Fibroblast of pulmonary artery (primary cell): ENCODE measurements at regions not wholly inside any gene's neighbourhood (a gene's known extent, or its start where the extent isn't known, plus 50 kb on each side); places are given as distances from the start of the nearest gene placed in this dataset.

Source experiments
- DNase-seq: peaks from one replicate; pipeline ENCODE4 v3.0.0-alpha.2; 2010; ENCODE audit warnings: low read depth
- H3K4me3 ChIP-seq: replicated peaks from 2 replicates; pipeline ENCODE4 v1.5.1; 2011; ENCODE audit warnings: low read depth, mild to moderate bottlenecking, control low read depth, low read length, moderate library complexity
- TF ChIP-seq, protein P1 (sequence below): IDR thresholded peaks from 2 replicates; pipeline ENCODE4 v1.5.1; 2011; ENCODE audit warnings: mild to moderate bottlenecking, control low read depth, low read length, inconsistent platforms; ENCODE audit errors: missing control alignments

DNA sequence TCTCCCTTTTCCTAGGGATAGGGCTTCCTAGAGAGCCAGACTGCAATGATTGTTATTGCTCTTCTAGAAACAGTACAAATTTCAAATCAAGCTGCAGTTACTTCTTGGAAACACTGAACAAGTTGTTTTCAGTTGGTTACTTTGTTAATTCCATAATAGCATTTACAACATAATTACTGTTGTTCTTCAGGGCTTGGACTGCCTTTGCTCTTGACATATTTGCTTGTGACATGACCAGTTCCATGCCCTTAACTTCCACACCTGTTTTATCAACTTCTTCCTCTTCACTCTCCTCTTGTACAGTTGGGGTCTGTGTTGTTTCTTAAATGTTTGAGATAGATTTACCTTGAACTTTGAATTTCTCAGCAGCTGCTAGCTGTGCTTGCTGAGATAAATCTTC, 104.4 kb downstream of the SEC23IP start:
- TF ChIP-seq, protein P1, sequence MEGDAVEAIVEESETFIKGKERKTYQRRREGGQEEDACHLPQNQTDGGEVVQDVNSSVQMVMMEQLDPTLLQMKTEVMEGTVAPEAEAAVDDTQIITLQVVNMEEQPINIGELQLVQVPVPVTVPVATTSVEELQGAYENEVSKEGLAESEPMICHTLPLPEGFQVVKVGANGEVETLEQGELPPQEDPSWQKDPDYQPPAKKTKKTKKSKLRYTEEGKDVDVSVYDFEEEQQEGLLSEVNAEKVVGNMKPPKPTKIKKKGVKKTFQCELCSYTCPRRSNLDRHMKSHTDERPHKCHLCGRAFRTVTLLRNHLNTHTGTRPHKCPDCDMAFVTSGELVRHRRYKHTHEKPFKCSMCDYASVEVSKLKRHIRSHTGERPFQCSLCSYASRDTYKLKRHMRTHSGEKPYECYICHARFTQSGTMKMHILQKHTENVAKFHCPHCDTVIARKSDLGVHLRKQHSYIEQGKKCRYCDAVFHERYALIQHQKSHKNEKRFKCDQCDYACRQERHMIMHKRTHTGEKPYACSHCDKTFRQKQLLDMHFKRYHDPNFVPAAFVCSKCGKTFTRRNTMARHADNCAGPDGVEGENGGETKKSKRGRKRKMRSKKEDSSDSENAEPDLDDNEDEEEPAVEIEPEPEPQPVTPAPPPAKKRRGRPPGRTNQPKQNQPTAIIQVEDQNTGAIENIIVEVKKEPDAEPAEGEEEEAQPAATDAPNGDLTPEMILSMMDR = no peak
- no peak overlapping the region for H3K4me3 ChIP-seq
- DNase-seq = no peak

DNA sequence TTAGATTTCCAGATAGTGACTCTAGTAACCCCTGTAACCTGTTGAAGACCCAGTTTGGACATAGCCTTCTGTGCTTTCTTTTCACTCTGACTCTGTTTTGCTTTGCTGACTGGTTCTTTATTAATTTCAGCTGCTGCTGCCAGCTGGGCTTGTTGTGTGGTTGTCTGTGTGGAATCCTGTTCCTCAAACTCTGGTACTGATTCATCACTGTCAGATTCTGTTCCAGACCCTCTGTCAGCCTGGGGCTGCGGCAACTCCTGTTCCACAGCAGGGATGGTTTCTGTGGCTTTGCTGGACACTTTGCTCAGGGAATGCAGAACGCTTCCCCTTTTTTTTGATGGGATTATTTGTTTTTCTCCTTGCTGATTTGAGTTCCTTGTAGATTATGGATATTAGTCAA, 104.9 kb downstream of the SEC23IP start:
- TF ChIP-seq, protein P1 = no peak
- DNase-seq = no peak
- H3K4me3 ChIP-seq = no peak overlapping the region

DNA sequence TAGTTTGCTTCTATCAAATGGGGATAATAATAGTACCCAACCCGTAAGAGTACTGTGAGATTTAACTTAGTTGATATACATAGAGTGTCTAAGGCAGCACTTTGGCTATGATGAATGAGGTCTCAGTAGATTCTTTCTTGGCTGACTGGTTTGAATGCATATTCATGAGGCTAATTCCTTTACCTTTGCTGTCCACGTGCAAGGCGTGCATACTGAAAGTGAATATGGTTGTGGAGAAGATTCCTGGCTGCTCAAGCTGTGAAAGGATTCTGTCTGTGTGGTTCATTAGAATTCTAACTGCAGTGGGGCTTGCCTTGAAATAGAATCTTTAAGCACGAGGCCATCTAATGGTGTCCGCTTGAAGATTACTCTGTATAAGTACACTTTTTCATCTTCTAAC, 110.3 kb downstream of the SEC23IP start:
- H3K4me3 ChIP-seq = no peak overlapping the region
- TF ChIP-seq, protein P1 = no peak

DNA sequence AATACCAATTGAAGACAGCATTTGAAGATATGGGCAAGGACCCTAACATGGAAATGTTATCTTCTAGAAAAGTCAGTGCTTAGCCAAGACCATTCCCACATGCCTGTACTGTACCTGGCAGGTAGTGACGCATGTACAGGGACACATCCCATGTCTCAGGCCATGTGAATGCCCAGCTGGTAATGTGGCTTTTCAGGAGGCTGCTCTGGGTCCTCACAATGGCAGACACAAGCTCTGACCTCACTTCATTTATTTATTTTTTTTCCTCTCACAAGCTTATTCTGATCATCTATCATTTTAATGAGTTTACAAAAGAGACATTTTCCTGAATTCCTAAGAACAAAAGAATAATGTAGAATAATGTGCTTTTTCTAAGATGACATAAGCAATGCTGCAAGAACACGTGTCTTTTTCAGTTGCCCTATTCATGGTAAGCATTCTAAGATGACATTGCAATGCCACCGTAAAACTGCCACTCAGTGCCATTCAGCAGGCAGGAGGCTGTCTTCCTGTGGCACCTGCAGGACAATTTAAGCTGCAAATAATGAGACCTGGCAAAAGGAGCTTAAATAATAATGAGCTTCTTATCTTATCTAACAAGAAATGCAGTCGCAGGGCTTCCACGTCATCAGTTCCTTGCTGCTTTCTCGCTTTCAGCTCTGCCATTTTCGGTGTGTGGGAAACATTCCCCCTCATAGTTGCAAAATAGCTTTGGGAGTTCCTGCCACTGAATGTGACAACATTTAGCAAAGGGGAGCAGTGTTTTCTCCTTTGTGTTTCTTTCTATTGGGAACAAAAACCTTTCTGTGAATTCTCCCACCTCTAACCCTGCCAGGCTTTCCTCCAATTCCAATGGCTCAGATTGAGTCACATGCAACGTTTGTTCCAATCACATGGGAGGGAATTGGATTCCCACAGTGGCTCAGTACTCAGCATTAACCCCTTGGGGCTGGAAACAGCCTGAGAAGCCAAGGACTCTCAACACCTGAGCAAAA, 113.0 kb downstream of the SEC23IP start:
- TF ChIP-seq, protein P1 = no peak
- DNase-seq = peak; percentile 3
- H3K4me3 ChIP-seq = no peak overlapping the region

More for the DNA sequence above, 110.3 kb downstream of the SEC23IP start:
- DNase-seq = no peak

DNA sequence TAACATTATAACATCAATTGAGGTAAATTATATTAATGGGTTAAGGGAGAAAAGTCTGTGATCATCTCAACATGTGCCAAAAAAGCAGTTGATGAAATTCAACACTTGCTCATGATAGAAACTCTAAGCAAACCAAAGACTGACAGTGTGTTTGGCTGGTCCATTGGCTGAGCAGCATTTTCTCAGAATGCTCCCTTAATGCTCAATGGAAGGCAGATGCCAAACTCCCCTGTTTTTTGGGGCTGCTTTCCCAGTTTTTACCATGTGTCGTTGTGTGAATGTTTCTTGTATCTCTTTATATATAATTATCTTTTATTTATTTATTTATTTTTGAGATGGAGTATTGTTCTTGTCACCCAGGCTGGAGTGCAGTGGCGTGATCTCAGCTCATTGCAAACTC, 114.7 kb downstream of the SEC23IP start:
- DNase-seq = no peak
- TF ChIP-seq, protein P1 = no peak
- H3K4me3 ChIP-seq = no peak overlapping the region

DNA sequence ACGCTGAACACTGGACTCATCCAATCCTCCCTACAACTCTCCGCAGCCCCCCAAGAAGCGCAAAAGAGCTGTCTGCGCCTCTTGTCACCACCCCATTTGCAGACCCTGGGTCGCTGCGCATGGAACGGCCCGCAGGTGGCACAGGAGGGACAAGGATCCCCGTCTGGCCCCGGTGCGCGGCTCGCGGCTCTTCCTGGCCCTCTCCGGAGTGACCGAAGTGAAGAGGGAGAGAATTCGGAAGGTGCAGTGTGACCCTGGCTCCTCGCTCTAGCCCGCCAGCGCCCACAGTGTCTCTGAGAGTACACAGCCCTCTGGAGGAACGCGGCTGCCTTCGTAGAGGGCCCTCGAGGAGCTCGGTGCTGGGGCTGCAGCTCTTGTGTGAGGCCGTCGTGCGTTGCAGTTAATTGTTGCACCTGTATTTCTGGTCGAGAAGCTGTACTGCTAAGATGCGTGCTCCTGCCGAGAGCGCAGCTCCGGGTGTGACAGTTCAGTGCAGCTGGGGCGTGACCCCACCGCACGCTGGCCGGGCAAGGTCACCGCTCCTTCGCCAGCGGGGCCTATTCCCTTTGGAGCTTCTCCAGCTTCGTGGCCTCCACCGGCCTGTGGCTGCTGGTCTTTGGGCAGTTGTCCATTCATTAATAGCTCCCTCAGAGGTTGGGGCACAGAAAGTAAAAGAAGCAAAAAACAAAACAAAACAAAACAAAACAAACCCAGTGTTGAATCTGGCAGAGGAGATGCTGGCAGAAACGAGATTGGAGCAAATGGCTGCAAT, 119.0 kb downstream of the SEC23IP start:
- DNase-seq = no peak
- TF ChIP-seq, protein P1 = no peak
- H3K4me3 ChIP-seq = no peak overlapping the region
